ENCODE measurements at regions not wholly inside any gene's neighbourhood (a gene's known extent, or its start where the extent isn't known, plus 50 kb on each side); places are given as distances from the start of the nearest gene placed in this dataset.

GRCh38 chr2:103960129-103960513 is 893.8 kb upstream of the POU3F3 start:
- DNase-seq = no peak

- DNase-seq = no peak
Observed at GRCh38 chr2:103960951-103961350, 893.0 kb upstream of the POU3F3 start.

GRCh38 chr2:103961862-103962261 is 892.1 kb upstream of the POU3F3 start:
- DNase-seq = no peak

- DNase-seq = no peak
Observed at GRCh38 chr2:103962670-103963069, 891.2 kb upstream of the POU3F3 start.

GRCh38 chr2:103963146-103963725 is 890.7 kb upstream of the POU3F3 start:
- no peak for DNase-seq

- no peak for DNase-seq
Observed at GRCh38 chr2:103977241-103977640, 876.7 kb upstream of the POU3F3 start.

- DNase-seq = no peak
Observed at GRCh38 chr2:103977668-103978067, 876.2 kb upstream of the POU3F3 start.

GRCh38 chr2:103980401-103980800 is 873.5 kb upstream of the POU3F3 start:
- no peak for DNase-seq

GRCh38 chr2:103982691-103983090 is 871.2 kb upstream of the POU3F3 start:
- DNase-seq = no peak

GRCh38 chr2:103986001-103986400 is 867.9 kb upstream of the POU3F3 start:
- DNase-seq = no peak

GRCh38 chr2:103991591-103991990 is 862.3 kb upstream of the POU3F3 start:
- DNase-seq = no peak

- DNase-seq = no peak
Observed at GRCh38 chr2:104004821-104005220, 849.1 kb upstream of the POU3F3 start.

- no peak for DNase-seq
Observed at GRCh38 chr2:104016801-104017200, 837.1 kb upstream of the POU3F3 start.

- no peak for DNase-seq
Observed at GRCh38 chr2:104023306-104023705, 830.6 kb upstream of the POU3F3 start.

GRCh38 chr2:104023765-104024164 is 830.1 kb upstream of the POU3F3 start:
- DNase-seq = no peak

- no peak for DNase-seq
Observed at GRCh38 chr2:104025295-104025694, 828.6 kb upstream of the POU3F3 start.

- DNase-seq = no peak
Observed at GRCh38 chr2:104026725-104027124, 827.2 kb upstream of the POU3F3 start.

GRCh38 chr2:104027321-104027720 is 826.6 kb upstream of the POU3F3 start:
- DNase-seq = no peak

GRCh38 chr2:104028061-104028460 is 825.9 kb upstream of the POU3F3 start:
- DNase-seq = no peak

- DNase-seq = no peak
Observed at GRCh38 chr2:104033399-104033798, 820.5 kb upstream of the POU3F3 start.

GRCh38 chr2:104040771-104041170 is 813.1 kb upstream of the POU3F3 start:
- DNase-seq = no peak

- DNase-seq = no peak
Observed at GRCh38 chr2:104041351-104041750, 812.6 kb upstream of the POU3F3 start.

- DNase-seq = no peak
Observed at GRCh38 chr2:104043864-104044263, 810.1 kb upstream of the POU3F3 start.

- DNase-seq = no peak
Observed at GRCh38 chr2:104045071-104045470, 808.8 kb upstream of the POU3F3 start.

GRCh38 chr2:104046466-104046865 is 807.4 kb upstream of the POU3F3 start:
- no peak for DNase-seq

- no peak for DNase-seq
Observed at GRCh38 chr2:104047516-104047915, 806.4 kb upstream of the POU3F3 start.

All from CD4-positive, alpha-beta T cell treated with Interleukin-4 for 1 hour (primary cell).